ENCODE measurements at regions not wholly inside any gene's neighbourhood (a gene's known extent, or its start where the extent isn't known, plus 50 kb on each side); places are given as distances from the start of the nearest gene placed in this dataset.

DNA sequence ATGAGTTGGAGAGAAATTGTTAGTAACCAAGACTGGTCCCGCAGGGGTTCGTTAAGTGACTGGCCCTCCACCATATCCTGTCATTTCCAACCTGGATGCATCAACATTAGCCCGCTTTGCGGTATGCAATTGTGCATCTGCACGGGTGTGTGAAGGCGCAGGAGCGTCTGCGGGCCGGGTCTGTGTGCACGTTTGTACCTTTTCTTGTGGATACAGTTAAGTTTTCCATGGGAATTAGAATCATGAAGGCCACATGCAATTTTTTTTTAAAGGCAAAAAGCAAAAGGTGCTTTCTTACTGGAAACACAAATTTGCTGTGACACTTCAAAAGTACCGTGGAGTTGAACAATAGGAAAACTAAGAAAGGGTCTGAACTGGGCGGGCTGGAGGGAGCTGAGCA lies 355.4 kb upstream of the ZFHX3 start:
- no peak overlapping the region for H2AFZ ChIP-seq (ENCODE audit: low read length)
- no peaks in the 10 kb centered on the region for H3K27me3 ChIP-seq (ENCODE audit: control insufficient read depth, insufficient read depth, low read length)
- no peaks in the 10 kb centered on the region for H3K36me3 ChIP-seq (ENCODE audit: control insufficient read depth, insufficient read depth, low read length)
- DNase-seq (ENCODE audit: low read depth in 2 of 2) = no peak
- TF ChIP-seq, protein P1, sequence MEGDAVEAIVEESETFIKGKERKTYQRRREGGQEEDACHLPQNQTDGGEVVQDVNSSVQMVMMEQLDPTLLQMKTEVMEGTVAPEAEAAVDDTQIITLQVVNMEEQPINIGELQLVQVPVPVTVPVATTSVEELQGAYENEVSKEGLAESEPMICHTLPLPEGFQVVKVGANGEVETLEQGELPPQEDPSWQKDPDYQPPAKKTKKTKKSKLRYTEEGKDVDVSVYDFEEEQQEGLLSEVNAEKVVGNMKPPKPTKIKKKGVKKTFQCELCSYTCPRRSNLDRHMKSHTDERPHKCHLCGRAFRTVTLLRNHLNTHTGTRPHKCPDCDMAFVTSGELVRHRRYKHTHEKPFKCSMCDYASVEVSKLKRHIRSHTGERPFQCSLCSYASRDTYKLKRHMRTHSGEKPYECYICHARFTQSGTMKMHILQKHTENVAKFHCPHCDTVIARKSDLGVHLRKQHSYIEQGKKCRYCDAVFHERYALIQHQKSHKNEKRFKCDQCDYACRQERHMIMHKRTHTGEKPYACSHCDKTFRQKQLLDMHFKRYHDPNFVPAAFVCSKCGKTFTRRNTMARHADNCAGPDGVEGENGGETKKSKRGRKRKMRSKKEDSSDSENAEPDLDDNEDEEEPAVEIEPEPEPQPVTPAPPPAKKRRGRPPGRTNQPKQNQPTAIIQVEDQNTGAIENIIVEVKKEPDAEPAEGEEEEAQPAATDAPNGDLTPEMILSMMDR (conservative IDR thresholded peaks at IDR 0.05 in 1 of 2, IDR thresholded peaks at IDR 0.05 in 1 of 2; ENCODE audit: low read depth in 1 of 2, low read length in 2 of 2) = no peak
- no peak for TF ChIP-seq EZH2 (IDR thresholded peaks at IDR 0.05; ENCODE audit: low read length, missing control alignments)
- no peaks in the 10 kb centered on the region for H3K79me2 ChIP-seq (ENCODE audit: control insufficient read depth, insufficient read depth, low read length)
- H3K4me2 ChIP-seq (ENCODE audit: extremely low read depth, insufficient read depth, low read length) = no peak overlapping the region
- H3K9ac ChIP-seq (ENCODE audit: insufficient read depth, low read length) = no peak overlapping the region
- no peak overlapping the region for H3K27ac ChIP-seq (ENCODE audit: insufficient read depth, low read length)
- no peaks in the 10 kb centered on the region for H4K20me1 ChIP-seq (ENCODE audit: control insufficient read depth, extremely low read depth, insufficient read depth, low read length)
- H3K9me3 ChIP-seq (ENCODE audit: control insufficient read depth, insufficient read depth, low read depth, low read length) = no peaks in the 10 kb centered on the region
- no peaks in the 10 kb centered on the region for H3K4me1 ChIP-seq (ENCODE audit: control insufficient read depth, extremely low read depth, insufficient read depth, low read length)
- H3K4me3 ChIP-seq (replicated peaks in 1 of 4; ENCODE audit: control extremely low read depth in 1 of 4, insufficient read depth in 1 of 4, low read depth in 3 of 4, low read length in 4 of 4) = no peak overlapping the region

DNA sequence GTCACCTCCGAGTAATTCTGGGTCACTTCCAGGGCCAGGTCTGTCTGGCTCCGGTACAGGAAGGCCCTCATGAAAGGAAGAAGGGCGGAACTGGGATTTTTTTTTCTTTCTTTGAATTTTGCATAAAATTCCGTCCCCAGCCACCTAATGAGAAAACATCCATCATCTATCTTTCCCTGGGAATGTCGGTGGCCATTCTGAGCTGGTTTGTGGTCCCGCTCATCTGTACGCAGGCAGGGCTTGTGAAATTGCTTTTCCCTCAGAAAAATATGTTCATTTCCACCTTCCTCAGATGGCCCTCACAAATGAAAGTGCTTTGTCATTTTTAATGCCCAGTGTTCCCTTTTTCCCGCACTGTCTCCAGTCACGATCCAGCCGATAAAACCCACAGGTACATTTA lies 353.0 kb upstream of the ZFHX3 start:
- Histone ChIP-seq H3K79me2 (ENCODE audit: control insufficient read depth, insufficient read depth, low read length) (no peaks in the 10 kb centered on the region), H3K4me2 (ENCODE audit: extremely low read depth, insufficient read depth, low read length) (no peak overlapping the region), H3K4me1 (ENCODE audit: control insufficient read depth, extremely low read depth, insufficient read depth, low read length) (no peaks in the 10 kb centered on the region), H3K9me3 (ENCODE audit: control insufficient read depth, insufficient read depth, low read depth, low read length) (no peaks in the 10 kb centered on the region), H3K27me3 (ENCODE audit: control insufficient read depth, insufficient read depth, low read length) (no peaks in the 10 kb centered on the region), H3K27ac (ENCODE audit: insufficient read depth, low read length) (no peak overlapping the region), H4K20me1 (ENCODE audit: control insufficient read depth, extremely low read depth, insufficient read depth, low read length) (no peaks in the 10 kb centered on the region), H3K4me3 (replicated peaks in 1 of 4; ENCODE audit: control extremely low read depth in 1 of 4, insufficient read depth in 1 of 4, low read depth in 3 of 4, low read length in 4 of 4) (no peak overlapping the region), H2AFZ (ENCODE audit: low read length) (no peak overlapping the region), H3K9ac (ENCODE audit: insufficient read depth, low read length) (no peak overlapping the region), H3K36me3 (ENCODE audit: control insufficient read depth, insufficient read depth, low read length) (no peaks in the 10 kb centered on the region)
- TF ChIP-seq, protein P1 (conservative IDR thresholded peaks at IDR 0.05 in 1 of 2, IDR thresholded peaks at IDR 0.05 in 1 of 2; ENCODE audit: low read depth in 1 of 2, low read length in 2 of 2) = no peak
- no peak for TF ChIP-seq EZH2 (IDR thresholded peaks at IDR 0.05; ENCODE audit: low read length, missing control alignments)
- no peak for DNase-seq (ENCODE audit: low read depth in 2 of 2)

DNA sequence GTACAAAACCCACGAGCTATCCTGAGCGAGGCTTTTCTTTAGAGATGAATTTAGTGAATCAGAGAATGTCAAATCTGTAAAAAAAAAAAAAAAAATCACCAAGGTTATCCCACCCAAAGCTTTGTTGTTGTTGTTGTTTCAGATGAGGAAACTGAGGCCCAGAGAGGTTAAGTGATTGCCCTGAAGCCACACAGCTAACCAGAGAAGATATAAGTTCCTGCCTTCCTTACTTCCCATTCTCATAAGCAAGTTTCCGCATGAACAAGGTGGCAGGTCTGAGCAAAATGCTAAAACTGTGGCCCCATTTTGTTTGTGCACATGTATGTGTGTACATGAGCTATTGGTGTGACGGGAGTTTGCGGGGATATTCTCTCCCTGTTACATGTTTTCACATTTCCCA lies 352.1 kb upstream of the ZFHX3 start:
- Histone ChIP-seq H3K4me3 (replicated peaks in 1 of 4; ENCODE audit: control extremely low read depth in 1 of 4, insufficient read depth in 1 of 4, low read depth in 3 of 4, low read length in 4 of 4) (no peak overlapping the region), H3K27ac (ENCODE audit: insufficient read depth, low read length) (no peak overlapping the region), H4K20me1 (ENCODE audit: control insufficient read depth, extremely low read depth, insufficient read depth, low read length) (no peaks in the 10 kb centered on the region), H3K9ac (ENCODE audit: insufficient read depth, low read length) (no peak overlapping the region), H2AFZ (ENCODE audit: low read length) (no peak overlapping the region), H3K36me3 (ENCODE audit: control insufficient read depth, insufficient read depth, low read length) (no peaks in the 10 kb centered on the region), H3K79me2 (ENCODE audit: control insufficient read depth, insufficient read depth, low read length) (no peaks in the 10 kb centered on the region), H3K27me3 (ENCODE audit: control insufficient read depth, insufficient read depth, low read length) (no peaks in the 10 kb centered on the region), H3K4me1 (ENCODE audit: control insufficient read depth, extremely low read depth, insufficient read depth, low read length) (no peaks in the 10 kb centered on the region), H3K4me2 (ENCODE audit: extremely low read depth, insufficient read depth, low read length) (no peak overlapping the region), H3K9me3 (ENCODE audit: control insufficient read depth, insufficient read depth, low read depth, low read length) (no peaks in the 10 kb centered on the region)
- no peak for DNase-seq (ENCODE audit: low read depth in 2 of 2)
- TF ChIP-seq EZH2 (IDR thresholded peaks at IDR 0.05; ENCODE audit: low read length, missing control alignments) = no peak
- TF ChIP-seq, protein P1 (conservative IDR thresholded peaks at IDR 0.05 in 1 of 2, IDR thresholded peaks at IDR 0.05 in 1 of 2; ENCODE audit: low read depth in 1 of 2, low read length in 2 of 2) = no peak

Data from fibroblast of lung (primary cell).